22Rv1 (cell line): ENCODE measurements at regions not wholly inside any gene's neighbourhood (a gene's known extent, or its start where the extent isn't known, plus 50 kb on each side); places are given as distances from the start of the nearest gene placed in this dataset.

Source experiments
- ZFX ChIP-seq: fragments of 450-650 bp; IDR thresholded peaks from 2 replicates; pipeline ENCODE4 v1.6.1; 2017; ENCODE audit warnings: antibody characterized with exemption, borderline replicate concordance
- TF ChIP-seq, protein P1 (sequence below): fragments of 450-650 bp; IDR thresholded peaks from 2 replicates; pipeline ENCODE4 v1.5.1; 2017; ENCODE audit warnings: mild to moderate bottlenecking

DNA sequence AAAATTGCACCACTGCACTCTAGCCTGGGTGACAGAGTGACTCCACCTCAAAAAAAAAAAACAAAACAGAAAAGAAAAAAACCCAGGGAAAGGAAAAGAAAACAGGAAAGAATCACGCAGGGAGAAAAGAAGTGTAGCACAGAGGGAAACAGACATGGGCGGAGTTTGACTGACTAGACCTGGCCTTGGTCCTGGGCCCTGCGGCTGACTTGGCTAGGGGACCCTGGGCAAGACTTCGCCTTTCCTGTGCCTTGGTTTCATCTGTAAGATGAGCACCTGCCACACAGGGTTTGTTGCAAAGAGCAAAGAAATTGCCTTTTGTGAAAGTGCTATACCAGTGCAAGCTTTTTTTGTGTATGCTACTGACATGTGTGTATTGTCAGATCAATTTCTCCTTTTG is 71.3 kb upstream of the KCNG1 start:
- TF ChIP-seq, protein P1, sequence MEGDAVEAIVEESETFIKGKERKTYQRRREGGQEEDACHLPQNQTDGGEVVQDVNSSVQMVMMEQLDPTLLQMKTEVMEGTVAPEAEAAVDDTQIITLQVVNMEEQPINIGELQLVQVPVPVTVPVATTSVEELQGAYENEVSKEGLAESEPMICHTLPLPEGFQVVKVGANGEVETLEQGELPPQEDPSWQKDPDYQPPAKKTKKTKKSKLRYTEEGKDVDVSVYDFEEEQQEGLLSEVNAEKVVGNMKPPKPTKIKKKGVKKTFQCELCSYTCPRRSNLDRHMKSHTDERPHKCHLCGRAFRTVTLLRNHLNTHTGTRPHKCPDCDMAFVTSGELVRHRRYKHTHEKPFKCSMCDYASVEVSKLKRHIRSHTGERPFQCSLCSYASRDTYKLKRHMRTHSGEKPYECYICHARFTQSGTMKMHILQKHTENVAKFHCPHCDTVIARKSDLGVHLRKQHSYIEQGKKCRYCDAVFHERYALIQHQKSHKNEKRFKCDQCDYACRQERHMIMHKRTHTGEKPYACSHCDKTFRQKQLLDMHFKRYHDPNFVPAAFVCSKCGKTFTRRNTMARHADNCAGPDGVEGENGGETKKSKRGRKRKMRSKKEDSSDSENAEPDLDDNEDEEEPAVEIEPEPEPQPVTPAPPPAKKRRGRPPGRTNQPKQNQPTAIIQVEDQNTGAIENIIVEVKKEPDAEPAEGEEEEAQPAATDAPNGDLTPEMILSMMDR = no peak
- TF ChIP-seq ZFX = no peak
